ENCODE measurements at regions not wholly inside any gene's neighbourhood (a gene's known extent, or its start where the extent isn't known, plus 50 kb on each side); places are given as distances from the start of the nearest gene placed in this dataset.

DNA sequence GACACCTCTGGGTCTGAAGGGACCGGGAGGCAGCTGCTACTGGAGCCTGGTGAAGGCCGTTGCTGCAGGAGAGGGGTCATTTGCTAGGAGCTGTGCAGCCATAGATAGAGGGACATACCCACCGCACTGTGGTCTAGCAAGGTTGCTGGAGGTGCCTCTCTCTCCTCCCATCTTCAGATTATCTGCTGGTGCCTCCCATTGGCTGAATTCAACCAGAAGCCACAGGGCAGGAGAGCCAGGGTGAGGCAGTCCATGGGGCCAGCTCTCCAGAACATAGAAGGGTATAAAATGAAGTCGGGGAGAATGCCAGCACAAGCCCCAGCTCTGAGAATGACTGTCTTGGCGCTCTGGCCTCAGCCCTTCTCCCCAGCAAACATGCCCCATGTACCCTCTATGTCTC lies 98.0 kb downstream of the VEGFA start:
- TF ChIP-seq POLR2A (IDR thresholded peaks at IDR 0.05) (no peak), CTCF (IDR thresholded peaks at IDR 0.05) (no peak), POLR2AphosphoS5 (IDR thresholded peaks at IDR 0.05) (no peak)

Data from breast epithelium (tissue), 3 donors.